HL-60/S4 treated with retinoic acid at 250 ng/mL for 4 days and 3 days (cell line): ENCODE measurements at regions not wholly inside any gene's neighbourhood (a gene's known extent, or its start where the extent isn't known, plus 50 kb on each side); places are given as distances from the start of the nearest gene placed in this dataset.

ENCODE experiments used
- in situ Hi-C: fragments of 300-500 bp; cut with MboI; formaldehyde crosslinking; loops from 2 replicates; pipeline ENCODE4 v1.7.0; 2022; ENCODE audit warnings: low sequenced_read_pairs

DNA sequence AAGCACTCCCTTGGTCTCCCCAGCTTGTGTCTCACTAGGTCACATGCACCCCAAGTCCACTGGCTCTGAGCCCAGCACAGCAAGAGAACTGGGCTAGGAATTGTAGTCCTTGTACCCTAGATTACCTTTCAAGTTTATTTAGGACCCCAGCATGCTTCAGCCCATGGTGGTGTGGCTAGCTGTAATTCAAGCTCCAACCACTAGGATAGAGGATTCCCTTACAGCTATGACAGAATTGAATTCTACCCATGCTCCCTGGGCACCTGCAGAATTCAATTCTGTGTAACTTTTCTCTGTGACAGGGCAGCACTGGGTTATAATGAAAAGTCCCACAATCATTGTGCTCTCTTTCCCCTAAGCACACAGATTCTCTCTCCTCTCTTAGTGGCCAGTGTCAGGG is 253.8 kb upstream of the DMD start:
- in situ Hi-C loops, result no loop called here

DNA sequence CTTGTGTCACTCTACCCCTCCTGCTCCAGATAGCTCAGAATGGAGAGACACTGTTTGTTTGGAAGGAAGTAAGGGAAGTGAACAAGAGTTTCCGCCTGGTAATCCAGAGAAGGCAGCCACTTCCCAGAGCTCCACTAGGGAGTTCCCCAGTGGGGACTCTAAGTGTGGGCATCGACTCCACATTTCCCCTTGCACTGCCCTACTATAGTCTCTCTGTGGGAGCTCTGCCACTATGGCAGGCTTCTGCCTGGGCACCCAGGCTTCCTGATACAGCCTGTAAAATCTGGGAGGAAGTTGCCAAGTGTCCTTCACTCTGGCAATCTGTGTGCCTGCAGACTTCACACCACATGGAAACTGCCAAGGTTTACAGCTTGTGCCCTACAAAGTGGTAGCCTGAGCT is 245.8 kb upstream of the DMD start:
- in situ Hi-C loops, result no loop called here

DNA sequence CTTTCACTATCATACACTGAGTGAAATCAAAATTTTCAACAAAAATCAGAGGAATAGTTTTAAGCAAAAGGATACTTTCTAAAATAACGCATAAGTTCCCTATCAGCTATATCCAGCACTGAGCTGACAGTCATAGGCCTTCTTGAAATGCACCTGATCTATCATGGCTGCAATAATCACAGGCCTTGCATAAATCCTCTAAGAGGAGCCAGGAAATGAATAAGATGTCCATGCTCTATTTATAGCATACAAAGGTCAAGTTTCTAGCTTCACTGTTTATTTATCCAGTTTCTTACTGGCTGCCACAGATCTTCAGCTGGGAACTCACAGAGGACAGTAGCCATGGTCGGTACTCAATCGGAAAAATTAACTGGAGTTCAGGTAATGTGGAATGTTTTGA is 235.9 kb upstream of the DMD start:
- in situ Hi-C loops, result loop anchor here (25.0 kb wide), 1 partner anchor 840 kb away; no protein-coding TSS in a partner anchor

DNA sequence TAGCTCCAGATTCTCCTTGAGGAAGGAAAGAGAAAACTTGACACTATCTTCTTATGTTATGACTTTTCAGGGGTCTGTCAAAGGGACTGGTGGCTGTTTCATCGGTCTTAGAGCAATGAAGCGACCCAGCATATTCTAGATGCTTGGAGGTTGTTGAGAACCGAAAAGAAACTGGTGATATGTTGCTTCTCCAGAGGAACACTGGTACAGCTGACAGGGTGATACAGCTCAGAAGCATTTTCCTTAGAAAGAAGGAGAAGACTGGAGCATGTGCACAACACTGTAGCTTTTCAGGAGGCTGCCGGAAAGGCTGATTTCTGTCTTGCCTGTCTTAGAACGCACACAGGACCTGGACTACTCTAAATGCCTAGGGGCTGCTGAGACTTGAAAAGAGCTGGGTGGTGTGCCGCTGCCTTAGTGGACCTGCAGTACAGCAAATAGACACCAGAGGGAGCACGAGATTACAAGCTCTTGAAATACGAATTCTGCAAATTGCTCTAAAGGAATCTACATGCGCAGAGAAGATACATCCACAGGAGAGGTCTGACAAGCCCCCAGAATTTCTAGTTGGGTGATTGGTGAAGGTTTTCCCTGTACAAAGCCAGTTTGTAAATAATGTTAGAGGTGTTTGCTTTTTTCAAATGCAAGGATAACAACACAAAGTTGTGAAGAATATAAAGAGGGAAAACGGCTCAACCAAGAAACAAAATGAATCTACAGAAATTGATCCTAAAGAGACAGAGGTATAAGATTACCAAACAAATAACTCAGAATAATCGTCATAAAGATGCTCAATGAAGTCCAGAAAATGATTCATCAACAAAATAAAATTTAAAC is 223.1 kb upstream of the DMD start:
- in situ Hi-C loops, result loop anchor here (25.0 kb wide), 1 partner anchor 853 kb away; no protein-coding TSS in a partner anchor

DNA sequence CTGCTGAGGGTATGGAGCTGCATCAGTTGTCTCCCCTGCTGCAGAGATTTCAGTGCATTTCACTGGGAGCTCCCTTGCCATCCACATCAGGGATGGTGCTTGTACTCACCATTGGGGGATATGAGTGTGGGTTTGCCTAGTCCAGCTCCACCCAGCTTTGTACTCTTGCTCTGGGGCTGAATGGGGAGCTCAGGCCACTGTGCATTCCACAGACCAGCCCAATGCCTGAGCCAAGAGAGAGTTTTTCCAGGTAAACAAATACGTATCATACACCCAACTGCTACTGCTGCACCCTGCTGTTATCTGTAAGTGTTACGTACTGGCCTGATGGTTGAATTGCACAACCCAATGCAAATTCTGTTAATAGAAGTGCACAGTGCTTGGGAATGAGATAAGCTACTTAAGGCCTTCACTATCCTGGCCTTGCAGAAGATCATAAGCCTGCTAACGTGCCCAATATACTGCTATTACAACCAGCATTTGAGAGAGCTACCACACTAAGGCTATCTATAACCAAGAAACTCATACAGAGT is 205.0 kb upstream of the DMD start:
- in situ Hi-C loops, result no loop called here

DNA sequence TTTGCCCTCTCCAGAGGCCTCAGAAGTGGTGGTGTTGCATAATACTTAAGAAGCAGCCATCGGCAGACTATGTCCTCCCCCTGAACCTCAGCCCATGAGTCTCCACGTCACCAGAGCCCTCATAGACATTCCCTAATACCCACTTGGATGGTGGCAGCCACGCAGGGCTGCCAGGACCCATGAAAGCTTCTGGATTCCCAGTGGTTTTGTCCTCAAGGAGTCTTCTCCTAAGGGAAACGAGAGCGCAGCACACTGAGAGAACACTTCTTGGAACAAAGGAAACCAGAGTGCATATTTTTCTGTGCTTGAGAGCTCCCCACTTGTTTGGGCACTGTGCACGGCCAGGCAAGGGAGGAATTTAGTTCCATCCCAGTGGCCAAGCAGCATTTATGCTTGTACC is 204.1 kb upstream of the DMD start:
- in situ Hi-C loops, result no loop called here

DNA sequence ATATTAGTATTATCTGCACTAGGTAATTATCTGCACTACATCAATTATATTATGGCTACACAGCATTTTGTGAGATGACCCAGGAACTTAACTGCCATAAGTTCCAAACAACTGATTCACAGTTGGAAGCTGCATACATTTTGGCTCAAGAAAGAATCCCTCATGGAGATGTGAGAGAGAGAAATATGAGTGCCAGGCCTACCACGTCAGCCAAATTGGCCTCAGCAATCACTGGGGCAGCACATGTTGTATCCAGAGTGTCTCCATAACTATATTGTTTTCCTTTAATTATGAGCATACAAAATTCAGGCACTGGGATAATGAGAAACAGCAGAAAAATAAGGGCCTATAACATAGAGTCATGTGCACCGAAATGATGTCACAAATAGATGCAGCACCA is 174.2 kb upstream of the DMD start:
- in situ Hi-C loops, result no loop called here

DNA sequence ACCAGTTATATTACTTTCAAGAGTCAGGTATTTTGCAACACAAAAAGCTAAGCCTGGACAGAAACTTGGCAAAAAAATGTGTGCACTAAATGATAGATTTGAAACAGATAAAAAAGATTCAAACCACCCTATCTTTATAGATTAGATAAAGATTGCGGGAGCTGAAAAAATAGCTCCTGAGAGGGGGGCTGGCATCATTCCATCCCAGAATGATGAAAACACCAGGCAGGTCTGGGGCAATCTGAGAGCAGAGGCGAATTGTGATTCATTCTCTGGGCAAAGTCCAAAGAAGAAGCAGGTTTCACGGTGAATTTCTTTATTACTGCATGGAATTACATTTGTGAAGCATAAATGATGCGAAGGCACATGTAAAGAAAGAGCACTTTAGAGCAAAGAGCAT is 168.5 kb upstream of the DMD start:
- in situ Hi-C loops, result no loop called here

DNA sequence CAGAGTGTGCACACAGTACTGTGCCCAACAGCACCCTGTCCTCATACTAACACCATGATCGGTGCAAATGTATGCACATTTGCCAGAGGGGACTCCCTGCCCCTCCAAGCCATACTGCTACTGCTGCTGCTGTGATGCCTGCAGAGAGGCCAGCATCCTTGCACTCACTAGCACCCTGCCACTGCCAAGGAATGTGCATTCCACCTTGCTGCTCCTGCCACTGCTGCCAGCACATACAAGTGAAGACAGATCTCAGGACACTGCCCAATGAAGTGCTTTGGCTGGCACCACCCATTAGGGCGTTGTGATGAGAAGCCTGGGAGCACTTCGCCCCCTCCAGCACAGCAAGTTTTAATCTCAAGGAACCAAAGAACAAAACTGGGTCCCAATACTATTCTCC is 146.3 kb upstream of the DMD start:
- in situ Hi-C loops, result no loop called here

DNA sequence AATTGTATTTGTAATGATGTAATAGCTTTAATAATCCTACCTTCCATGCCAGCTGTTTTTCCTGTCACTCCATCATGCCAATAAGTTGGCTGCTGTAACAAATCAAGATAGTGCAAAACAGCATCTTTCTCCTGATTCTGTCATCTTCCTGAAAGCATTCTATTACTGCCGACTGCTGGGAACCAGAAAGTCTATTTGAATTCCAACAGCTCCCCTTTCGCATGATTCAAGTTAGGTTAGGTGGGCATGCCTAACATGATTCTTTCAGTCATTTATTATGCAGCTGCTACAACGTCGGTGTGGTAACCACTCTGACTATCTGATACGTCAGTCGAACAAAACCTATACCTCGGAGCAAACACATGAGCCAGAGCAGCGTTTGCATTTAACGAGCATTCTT is 127.9 kb upstream of the DMD start:
- in situ Hi-C loops, result no loop called here

DNA sequence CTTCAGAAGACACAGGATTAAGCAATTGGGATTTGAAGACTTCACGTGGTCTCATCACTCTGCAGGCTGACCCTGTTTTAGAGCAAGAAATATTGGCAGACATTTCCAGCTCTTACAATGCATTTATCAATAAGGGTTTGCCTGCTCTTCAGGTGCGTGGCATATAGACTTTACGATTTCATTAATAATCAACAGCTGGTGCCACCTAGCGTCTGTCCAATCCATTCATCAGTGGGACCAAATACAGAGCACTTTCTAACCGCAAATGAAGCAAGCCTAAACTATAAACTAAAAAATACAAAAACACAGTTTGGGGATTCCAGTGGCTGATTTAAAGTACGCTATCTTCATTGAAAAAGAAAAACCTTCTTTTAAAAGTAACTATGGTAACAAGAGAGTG is 125.4 kb upstream of the DMD start:
- in situ Hi-C loops, result no loop called here

DNA sequence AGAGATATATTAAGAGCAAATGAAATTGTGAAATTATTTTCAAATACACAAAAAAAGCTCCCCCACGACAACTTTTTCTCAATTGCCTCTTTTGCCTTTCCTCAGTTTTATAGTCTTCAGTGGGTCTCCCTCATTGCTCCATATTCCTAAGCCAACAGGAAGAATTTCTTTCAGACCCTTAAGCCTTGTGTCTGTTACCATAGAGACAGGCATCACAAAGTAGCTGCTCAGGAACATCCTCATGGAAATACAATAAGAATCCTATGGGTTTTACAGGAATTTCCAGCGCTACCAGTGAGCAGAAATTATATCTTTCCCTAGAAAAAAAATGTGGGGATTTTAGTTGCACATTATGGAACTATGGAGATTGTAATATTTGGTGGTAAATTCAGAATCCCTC is 121.9 kb upstream of the DMD start:
- in situ Hi-C loops, result no loop called here

DNA sequence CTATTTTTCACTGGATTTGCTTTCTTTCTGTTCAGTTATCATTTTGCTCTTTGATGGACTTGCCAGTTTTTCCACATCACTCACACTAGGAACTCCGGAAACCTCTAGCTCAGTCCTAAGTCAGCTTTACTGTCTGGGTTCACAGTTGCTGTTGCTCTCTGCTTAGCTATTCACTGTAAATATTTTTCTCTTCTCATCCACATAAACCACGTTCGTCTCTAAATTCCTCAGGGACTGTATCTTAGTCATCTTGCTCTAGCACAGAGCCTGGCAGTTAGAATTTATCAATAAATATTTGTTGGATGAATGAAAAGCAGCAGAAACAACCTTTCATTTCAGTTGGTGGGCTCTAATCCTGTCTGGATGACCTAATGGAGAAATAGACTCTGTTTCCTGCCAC is 119.4 kb upstream of the DMD start:
- in situ Hi-C loops, result no loop called here

DNA sequence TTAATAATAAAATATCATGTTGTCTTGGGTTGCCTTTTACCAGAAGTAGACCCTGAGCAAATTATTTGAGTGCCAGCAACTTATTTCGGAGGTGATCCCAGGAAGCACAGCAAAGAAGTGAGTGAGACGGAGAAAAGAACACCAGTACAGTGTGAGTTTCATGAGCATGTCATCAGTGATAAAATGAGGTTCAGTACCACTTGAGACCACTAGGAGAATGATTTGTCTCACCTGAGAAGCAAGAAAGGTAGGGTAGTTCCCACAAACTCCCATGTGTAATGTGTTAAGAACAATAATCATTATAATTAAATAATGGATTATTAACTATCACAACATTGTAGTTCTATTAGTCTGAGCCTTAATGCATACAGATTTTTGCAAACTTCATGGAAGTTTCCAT is 112.8 kb upstream of the DMD start:
- in situ Hi-C loops, result no loop called here

DNA sequence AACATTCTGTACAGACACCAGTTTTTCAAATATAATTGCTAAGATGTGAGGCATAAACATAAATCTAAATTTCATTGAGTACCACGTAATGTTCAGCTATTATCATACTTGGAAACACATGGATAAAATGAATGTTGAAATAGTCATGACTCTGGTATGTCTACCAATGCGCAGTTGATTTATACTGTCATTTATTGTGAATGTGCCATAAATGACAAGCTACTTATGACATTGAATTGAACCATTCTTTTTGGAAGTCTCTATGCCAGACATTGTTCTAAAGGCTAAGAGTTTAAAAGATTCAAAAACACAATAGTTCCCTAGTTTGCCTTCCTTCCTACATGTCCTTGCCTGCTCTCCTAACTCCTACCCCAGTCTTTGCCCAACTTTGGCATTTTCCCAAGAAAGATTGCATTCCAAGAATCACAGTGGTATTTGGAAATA is 96.6 kb upstream of the DMD start:
- in situ Hi-C loops, result no loop called here

DNA sequence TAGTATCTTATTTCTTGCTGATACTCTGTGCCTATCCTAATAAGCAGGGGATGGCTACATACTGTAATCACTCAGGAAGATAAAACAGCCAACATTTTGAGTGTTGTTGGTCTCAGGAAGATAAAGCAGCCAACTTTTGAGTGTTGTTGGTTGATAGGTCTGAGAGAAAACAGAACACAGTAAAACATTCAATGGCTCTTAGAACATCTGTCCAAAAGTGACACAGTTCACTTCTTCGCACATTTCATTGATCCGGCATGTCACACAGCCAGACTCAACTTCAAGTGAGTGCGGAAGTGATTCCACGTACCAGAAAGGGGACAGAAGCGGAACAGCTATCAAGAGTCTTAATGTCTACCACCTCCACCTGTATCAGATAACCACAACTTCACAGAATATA is 87.3 kb upstream of the DMD start:
- in situ Hi-C loops, result no loop called here

DNA sequence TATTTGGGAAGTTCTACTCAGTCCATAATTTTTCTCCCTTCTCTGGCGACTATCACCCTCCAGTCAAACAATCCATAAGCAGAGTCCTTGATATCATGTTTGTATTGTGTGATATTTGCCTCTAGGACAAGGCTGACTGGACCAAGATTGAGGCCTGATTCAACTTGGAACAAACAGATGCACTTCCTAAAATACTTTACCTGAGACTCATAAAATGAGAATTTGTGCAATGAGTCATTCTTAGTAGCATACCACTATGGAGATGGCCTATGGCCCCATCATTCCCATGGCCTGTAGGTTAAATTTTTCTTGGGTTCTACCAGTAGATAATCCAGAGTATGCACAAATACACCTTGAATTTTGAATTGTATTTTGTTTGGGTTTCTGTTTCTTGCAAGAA is 74.2 kb upstream of the DMD start:
- in situ Hi-C loops, result no loop called here

DNA sequence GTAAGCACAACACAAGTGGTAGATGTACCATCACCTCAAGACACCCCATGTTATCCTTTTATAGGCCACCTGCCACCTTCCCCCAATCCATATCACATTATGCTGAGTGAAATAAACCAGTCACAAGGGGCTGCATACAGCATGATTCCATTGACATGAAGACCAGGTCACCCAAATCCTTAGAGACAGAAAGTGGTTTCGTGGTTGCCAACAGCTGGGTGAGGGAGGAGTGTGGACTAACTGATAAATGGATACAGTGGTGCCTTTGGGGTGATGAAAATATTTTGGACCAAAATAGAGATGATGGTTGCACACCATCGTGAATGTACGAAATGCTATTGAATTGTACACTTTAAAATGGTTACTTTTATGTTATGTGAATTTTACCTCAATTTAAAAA is 65.7 kb upstream of the DMD start:
- in situ Hi-C loops, result no loop called here

DNA sequence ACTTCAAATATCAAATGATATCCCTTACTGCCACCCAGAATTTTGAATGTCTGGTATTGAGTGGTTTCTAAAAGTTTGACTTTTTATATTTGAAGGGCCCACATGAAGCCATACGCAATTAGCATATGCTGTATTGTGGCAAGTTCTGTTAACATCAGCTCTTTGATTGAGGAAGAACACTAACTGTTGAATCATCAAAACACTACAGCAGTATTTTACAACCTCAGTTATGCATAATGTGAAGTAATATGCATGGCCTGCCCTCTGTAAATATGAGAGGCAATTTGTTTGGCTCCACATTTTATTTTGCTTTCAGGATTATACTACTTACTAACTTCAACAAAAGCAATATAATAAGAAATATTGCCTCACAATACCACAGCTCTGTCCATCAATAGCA is 62.2 kb upstream of the DMD start:
- in situ Hi-C loops, result no loop called here

DNA sequence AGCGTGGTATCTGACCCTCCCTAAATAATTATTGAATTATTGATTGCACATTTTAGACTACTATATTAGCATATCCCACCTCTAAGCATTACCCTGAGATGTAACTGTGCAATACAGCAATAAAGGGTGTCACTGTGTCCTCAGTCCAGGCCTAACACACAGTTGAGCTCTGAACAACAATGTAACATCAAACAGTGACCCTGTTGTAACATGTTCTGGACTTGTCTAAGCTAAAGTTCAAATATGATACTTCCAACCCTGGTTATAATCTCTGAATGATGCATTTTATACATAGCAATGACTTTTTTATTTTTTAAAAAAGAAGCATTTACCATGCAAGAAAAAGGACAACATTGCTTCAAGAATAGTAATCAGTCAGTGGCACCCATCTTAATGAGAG is 61.6 kb upstream of the DMD start:
- in situ Hi-C loops, result no loop called here
